IMR-90 (cell line): ENCODE measurements at regions not wholly inside any gene's neighbourhood (a gene's known extent, or its start where the extent isn't known, plus 50 kb on each side); places are given as distances from the start of the nearest gene placed in this dataset.

Experiments
- ELK1 ChIP-seq: fragments of 150-350 bp; IDR thresholded peaks from 2 replicates; pipeline ENCODE4 v1.6.1; 2016; ENCODE audit warnings: low read depth, mild to moderate bottlenecking, low read length, moderate library complexity, borderline replicate concordance
- RCOR1 ChIP-seq: IDR thresholded peaks from 2 replicates; pipeline ENCODE4 v1.6.1; 2012; ENCODE audit warnings: mild to moderate bottlenecking, low read length, improper control_type of control experiment; ENCODE audit not compliant: insufficient replicate concordance

GRCh38 chr6:4647414-4648365 is 128.5 kb upstream of the CDYL start (continued):
- TF ChIP-seq ELK1 (no peak), RCOR1 (no peak)
